HepG2 (cell line): ENCODE measurements at regions not wholly inside any gene's neighbourhood (a gene's known extent, or its start where the extent isn't known, plus 50 kb on each side); places are given as distances from the start of the nearest gene placed in this dataset.

Source experiments
- ATAC-seq: fragments of 200-7000 bp; cut with Tn5 transposase; 3 replicates; pipeline ENCODE4 v1.9.1; 2020; ENCODE audit warnings: mild to moderate bottlenecking, moderate library complexity
- BruUV-seq: library from RNA; stranded (reverse); fragments of 400-500 nt; replicated peaks from 2 replicates; lab custom pipeline; 2021; lab: Mats Ljungman, UMichigan
- CTCF ChIA-PET: fragments of 300-600 bp; formaldehyde crosslinking; extraction: SDS; loops from one replicate; lab custom pipeline; 2021; ENCODE audit warnings: low total read pairs, inconsistent platforms, low intra/inter-chr PET ratio; lab: Yijun Ruan, JAX
- POLR2A ChIA-PET: fragments of 350-600 bp; sonication (Branson Sonifier 250); formaldehyde crosslinking; loops from one replicate; lab custom pipeline; 2020; ENCODE audit warnings: antibody characterized with exemption, inconsistent platforms; lab: Yijun Ruan, JAX
- DNase-seq: peaks from one replicate; pipeline ENCODE4 v3.0.0-alpha.2; 2015; ENCODE audit warnings: low spot score
- FAIRE-seq: peaks from 3 replicates; lab custom pipeline; 2011; peaks lifted over from hg19 to GRCh38; lab: Jason Lieb, UNC
- H2AFZ ChIP-seq: one replicate; pipeline ENCODE4 v1.6.1; 2011; ENCODE audit warnings: low read length, inconsistent platforms
- H3K27ac ChIP-seq: fragments of 300-600 bp; 3 replicates; pipeline ENCODE4 v1.8.0; 2011; ENCODE audit warnings: mixed run types, mild to moderate bottlenecking, mixed read lengths, low read length, inconsistent platforms; ENCODE audit not compliant: insufficient read depth; ENCODE audit errors: extremely low read length
- H3K27me3 ChIP-seq, 2 experiments: fragments of 200-600 bp in 1 of 2; 2 replicates in 1 of 2; 3 replicates in 1 of 2; pipeline versions ENCODE4 v1.6.0 to v1.8.0; 2011; ENCODE audit warnings: low read length in 2 of 2, mild to moderate bottlenecking in 2 of 2, moderate library complexity in 2 of 2, inconsistent platforms in 1 of 2; ENCODE audit not compliant: insufficient read depth in 2 of 2, control insufficient read depth in 1 of 2
- H3K36me3 ChIP-seq, 2 experiments: fragments of 200-600 bp in 1 of 2; replicated peaks in 1 of 2; 2 replicates in 1 of 2; 3 replicates in 1 of 2; pipeline versions ENCODE4 v1.5.1 to v1.8.0; 2011; ENCODE audit warnings: low read length in 2 of 2, inconsistent platforms in 1 of 2; ENCODE audit not compliant: insufficient read depth in 2 of 2, control insufficient read depth in 1 of 2
- H3K4me1 ChIP-seq: 2 replicates; pipeline ENCODE4 v1.5.1; 2012; ENCODE audit warnings: low read length, inconsistent platforms; ENCODE audit not compliant: insufficient read depth
- H3K4me2 ChIP-seq: 2 replicates; pipeline ENCODE4 v1.6.0; 2011; ENCODE audit warnings: low read depth, low read length, inconsistent platforms
- H3K4me3 ChIP-seq, 3 experiments: fragments of 200-600 bp in 1 of 3; sonication (generic), shearing (Covaris generic) in 1 of 3; replicated peaks in 1 of 3; 2 replicates each; pipeline ENCODE4 v1.5.1; 2011 to 2016; ENCODE audit warnings: low read length in 3 of 3, inconsistent platforms in 2 of 3, low read depth in 2 of 3, mild to moderate bottlenecking in 2 of 3, control low read depth in 1 of 3, mixed read lengths in 1 of 3; ENCODE audit not compliant: insufficient read depth in 1 of 3
- H3K79me2 ChIP-seq: one replicate; pipeline ENCODE4 v1.6.1; 2011; ENCODE audit warnings: low read length, inconsistent platforms; ENCODE audit not compliant: insufficient read depth
- H3K9ac ChIP-seq: 2 replicates; pipeline ENCODE4 v1.6.0; 2011; ENCODE audit warnings: mild to moderate bottlenecking, low read depth, low read length, inconsistent platforms; ENCODE audit not compliant: insufficient read depth
- H3K9me3 ChIP-seq: 2 replicates; pipeline ENCODE4 v1.5.1; 2012; ENCODE audit warnings: mild to moderate bottlenecking, low read length
- H4K20me1 ChIP-seq: 2 replicates; pipeline ENCODE4 v1.6.0; 2011; ENCODE audit warnings: inconsistent platforms, mild to moderate bottlenecking, low read length, moderate library complexity; ENCODE audit not compliant: insufficient read depth
- GPN1 ChIP-seq: sonication (generic); formaldehyde crosslinking; IDR thresholded peaks from 2 replicates; pipeline ENCODE4 v1.5.1; 2020; ENCODE audit warnings: missing genetic modification reagents, borderline replicate concordance
- HNF4A ChIP-seq: sonication (generic); formaldehyde crosslinking; IDR thresholded peaks from 2 replicates; pipeline ENCODE4 v1.4.0; 2020; ENCODE audit warnings: missing genetic modification reagents
- IRX3 ChIP-seq: sonication (generic); formaldehyde crosslinking; IDR thresholded peaks from 2 replicates; pipeline ENCODE4 v1.8.1; 2023; ENCODE audit warnings: mild to moderate bottlenecking, low read depth, missing genetic modification reagents, borderline replicate concordance
- KDM6A ChIP-seq: IDR thresholded peaks from 2 replicates; pipeline ENCODE4 v1.6.1; 2016; ENCODE audit warnings: low read depth
- MAFF ChIP-seq: IDR thresholded peaks from 2 replicates; pipeline ENCODE4 v1.6.1; 2011; ENCODE audit warnings: low read depth, low read length, improper control_type of control experiment
- NCOA2 ChIP-seq: sonication (generic); formaldehyde crosslinking; IDR thresholded peaks from 2 replicates; pipeline ENCODE4 v1.8.0; 2022; ENCODE audit warnings: inconsistent platforms
- NFE2L1 ChIP-seq: sonication (generic); formaldehyde crosslinking; IDR thresholded peaks from 2 replicates; pipeline ENCODE4 v1.4.0; 2020; ENCODE audit warnings: missing genetic modification reagents, mild to moderate bottlenecking, borderline replicate concordance
- PPARG ChIP-seq: conservative IDR thresholded peaks from 2 replicates; pipeline ENCODE4 v1.6.1; 2016; ENCODE audit warnings: missing biosample characterization, missing genetic modification reagents
- THAP11 ChIP-seq: IDR thresholded peaks from 2 replicates; pipeline ENCODE4 v1.6.1; 2016; ENCODE audit warnings: missing biosample characterization, missing genetic modification reagents
- ZC3H4 ChIP-seq: sonication (generic); formaldehyde crosslinking; IDR thresholded peaks from 2 replicates; pipeline ENCODE4 v1.4.0; 2020; ENCODE audit warnings: missing genetic modification reagents, borderline replicate concordance
- ZNF274 ChIP-seq: sonication (generic); formaldehyde crosslinking; IDR thresholded peaks from 2 replicates; pipeline ENCODE4 v1.5.1; 2020; ENCODE audit warnings: mild to moderate bottlenecking, missing genetic modification reagents
- ZNF687 ChIP-seq: sonication (generic); formaldehyde crosslinking; IDR thresholded peaks from 2 replicates; pipeline ENCODE4 v1.5.1; 2020; ENCODE audit warnings: mild to moderate bottlenecking, missing genetic modification reagents, moderate library complexity
- ZSCAN21 ChIP-seq: sonication (generic); formaldehyde crosslinking; IDR thresholded peaks from 2 replicates; pipeline ENCODE4 v1.8.0; 2022; ENCODE audit warnings: mild to moderate bottlenecking, missing genetic modification reagents, moderate library complexity, borderline replicate concordance
- WGBS: methylation state at CpG from one replicate; pipeline ENCODE4 v1.1.6; 2017; ENCODE audit warnings: low lambda C conversion rate; 5-methylcytosine and 5-hydroxymethylcytosine counted together
- in situ Hi-C: cut with HindIII; loops from 2 replicates; pipeline ENCODE4 v1.10.0; 2017; ENCODE audit warnings: low pct_unique_long_range_greater_than_20kb; ENCODE audit not compliant: extremely low pct_ligation_motif_present
- intact Hi-C: fragments of 100-400 bp; cut with micrococcal nuclease; formaldehyde crosslinking; loops from one replicate; pipeline ENCODE4 v1.10.0; 2022; ENCODE audit not compliant: unreplicated experiment
- TF ChIP-seq, protein P1 (sequence below), 2 experiments: fragments of 450-650 bp in 1 of 2; sonication (generic) in 1 of 2; formaldehyde crosslinking; IDR thresholded peaks; 2 replicates each; pipeline versions ENCODE4 v1.5.0 to v1.8.0; 2020 to 2022; ENCODE audit warnings: mild to moderate bottlenecking in 1 of 2, missing genetic modification reagents in 1 of 2

- TF ChIP-seq THAP11 (CRISPR knock-in tag) = no peak
- no peak for TF ChIP-seq ZC3H4 (CRISPR knock-in tag)
- no peak for TF ChIP-seq GPN1 (CRISPR knock-in tag)
- no peak for TF ChIP-seq NCOA2
- TF ChIP-seq, protein P1, sequence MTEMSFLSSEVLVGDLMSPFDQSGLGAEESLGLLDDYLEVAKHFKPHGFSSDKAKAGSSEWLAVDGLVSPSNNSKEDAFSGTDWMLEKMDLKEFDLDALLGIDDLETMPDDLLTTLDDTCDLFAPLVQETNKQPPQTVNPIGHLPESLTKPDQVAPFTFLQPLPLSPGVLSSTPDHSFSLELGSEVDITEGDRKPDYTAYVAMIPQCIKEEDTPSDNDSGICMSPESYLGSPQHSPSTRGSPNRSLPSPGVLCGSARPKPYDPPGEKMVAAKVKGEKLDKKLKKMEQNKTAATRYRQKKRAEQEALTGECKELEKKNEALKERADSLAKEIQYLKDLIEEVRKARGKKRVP (CRISPR knock-in tag; IDR thresholded peaks at IDR 0.05) = no peak
These were observed 357.7 kb upstream of the BOD1L1 start (continued) for GRCh38 chr4:13984991-13985800.

DNA sequence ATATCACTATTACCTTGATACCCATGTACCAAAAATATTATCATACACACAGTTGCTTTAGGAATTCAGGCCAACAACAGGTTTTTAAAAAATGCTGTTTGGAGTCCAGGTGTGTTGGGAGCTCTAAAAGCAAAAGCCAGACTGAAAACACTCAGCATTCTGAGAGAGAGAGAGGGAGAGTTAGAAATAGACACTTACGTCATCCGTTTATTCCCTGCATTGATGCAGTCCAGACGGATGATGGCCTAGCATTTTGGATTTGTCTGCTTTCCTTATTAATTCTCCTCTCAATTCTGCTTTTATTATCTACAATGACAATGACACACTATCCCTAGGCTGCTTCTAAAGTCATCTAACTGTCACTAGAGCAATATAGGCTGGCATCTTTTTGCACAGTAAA is 358.3 kb upstream of the BOD1L1 start:
- H3K79me2 ChIP-seq = no peaks in the 10 kb centered on the region
- TF ChIP-seq ZNF687 (CRISPR knock-in tag) (no peak), NFE2L1 (CRISPR knock-in tag) (no peak), ZNF274 (no peak), MAFF (no peak), ZSCAN21 (CRISPR knock-in tag) (no peak), PPARG (CRISPR knock-in tag) (no peak), IRX3 (no peak), KDM6A (CRISPR knock-in tag) (no peak), HNF4A (CRISPR knock-in tag) (no peak)
- intact Hi-C loops = no loop called here
- no peak overlapping the region for H3K4me2 ChIP-seq
- in situ Hi-C loops = no loop called here
- no peak overlapping the region for H3K4me3 ChIP-seq
- POLR2A ChIA-PET = no interaction called here
- H3K4me1 ChIP-seq = peaks cover 34% of the 10 kb centered on the region
- ATAC-seq (no peak), FAIRE-seq (no peak), DNase-seq (no peak)
- no peak overlapping the region for H2AFZ ChIP-seq
- H3K36me3 ChIP-seq = no peaks in the 10 kb centered on the region
- H3K27ac ChIP-seq = no peak overlapping the region
- peaks cover 59% of the 10 kb centered on the region for H3K9me3 ChIP-seq
- no peaks in the 10 kb centered on the region; a peak in 1 of 5 replicates for H3K27me3 ChIP-seq
- CTCF ChIA-PET = no interaction called here
- H3K9ac ChIP-seq = no peak overlapping the region
- WGBS = 78% methylated on average over 3 of the region's 3 CpGs
- no peaks in the 10 kb centered on the region for H4K20me1 ChIP-seq
- no TSS peak for BruUV-seq
